Parathyroid adenoma (tissue), 2 donors: ENCODE measurements at regions not wholly inside any gene's neighbourhood (a gene's known extent, or its start where the extent isn't known, plus 50 kb on each side); places are given as distances from the start of the nearest gene placed in this dataset.

ENCODE experiments used
- H2AFZ ChIP-seq: fragments of 300-600 bp; sonication (generic); one replicate; pipeline ENCODE4 v1.7.0; 2017; ENCODE audit warnings: antibody characterized with exemption, mild to moderate bottlenecking
- H3K27ac ChIP-seq: fragments of 300-600 bp; sonication (generic); one replicate; pipeline ENCODE4 v1.7.0; 2017
- H3K27me3 ChIP-seq: fragments of 300-600 bp; sonication (generic); one replicate; pipeline ENCODE4 v1.7.0; 2017; ENCODE audit warnings: low read length; ENCODE audit not compliant: control insufficient read depth, insufficient read depth
- H3K36me3 ChIP-seq: fragments of 300-600 bp; sonication (generic); one replicate; pipeline ENCODE4 v1.7.0; 2017; ENCODE audit warnings: low read length; ENCODE audit not compliant: control insufficient read depth, insufficient read depth
- H3K4me1 ChIP-seq: fragments of 300-600 bp; sonication (generic); one replicate; pipeline ENCODE4 v1.7.0; 2017; ENCODE audit warnings: control low read depth
- H3K4me2 ChIP-seq: fragments of 300-600 bp; sonication (generic); one replicate; pipeline ENCODE4 v1.7.0; 2017; ENCODE audit warnings: low read length
- H3K4me3 ChIP-seq: fragments of 300-600 bp; sonication (generic); one replicate; pipeline ENCODE4 v1.7.0; 2017; ENCODE audit warnings: low read depth, low read length
- H3K79me2 ChIP-seq: fragments of 300-600 bp; sonication (generic); one replicate; pipeline ENCODE4 v1.7.0; 2017; ENCODE audit warnings: control low read depth
- H3K9ac ChIP-seq: fragments of 300-600 bp; sonication (generic); one replicate; pipeline ENCODE4 v1.7.0; 2017; ENCODE audit warnings: mild to moderate bottlenecking
- H3K9me3 ChIP-seq: fragments of 300-600 bp; sonication (generic); one replicate; pipeline ENCODE4 v1.7.0; 2017; ENCODE audit warnings: low read length; ENCODE audit not compliant: control insufficient read depth
- TF ChIP-seq, protein P1 (sequence below): fragments of 300-600 bp; sonication (generic); IDR thresholded peaks from one replicate; pipeline ENCODE4 v1.7.0; 2017; ENCODE audit warnings: antibody characterized with exemption, mild to moderate bottlenecking
- donor health status: primary hyperparathyroidism.

DNA sequence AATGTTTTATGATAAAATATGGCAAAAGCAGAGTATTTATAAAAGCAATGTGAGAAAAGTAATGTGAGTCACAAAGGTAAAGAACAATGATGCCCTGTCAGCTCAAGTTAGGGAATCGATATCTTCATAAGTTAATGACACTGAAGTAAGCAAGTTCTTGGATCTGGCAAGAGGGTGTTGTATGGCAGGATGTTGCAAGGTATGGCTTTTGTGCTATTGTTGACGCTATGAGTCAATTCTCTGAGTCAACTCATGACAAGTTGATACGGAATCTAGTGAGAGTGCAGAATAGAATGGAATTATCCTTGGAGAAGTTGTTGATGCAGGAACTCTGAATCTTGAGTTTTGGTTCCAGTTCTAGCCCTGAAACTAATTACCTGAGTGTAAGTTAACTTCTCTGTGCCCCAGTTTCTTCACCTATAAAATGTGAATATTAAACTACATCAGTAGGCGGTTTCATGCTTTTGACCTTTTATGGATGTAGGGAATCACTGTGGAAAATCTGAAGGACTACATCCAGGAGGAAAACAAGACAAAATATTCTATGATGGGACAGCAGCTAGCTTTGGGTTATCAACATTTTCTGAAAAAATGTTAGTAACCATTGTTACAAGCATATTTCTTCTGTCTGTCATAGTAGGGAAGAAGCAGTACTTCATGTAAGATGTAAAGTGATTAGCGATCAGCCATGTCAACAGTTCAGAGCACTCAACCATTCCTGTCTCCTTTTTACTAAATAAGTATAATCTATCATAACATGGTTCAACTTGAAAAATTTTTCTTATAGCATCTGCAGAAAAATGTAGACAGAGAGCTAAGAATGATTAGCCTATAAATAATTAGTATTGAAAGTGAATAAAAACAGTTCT is 96.9 kb downstream of the ATP6V1G3 start:
- H2AFZ ChIP-seq: no peak overlapping the region

DNA sequence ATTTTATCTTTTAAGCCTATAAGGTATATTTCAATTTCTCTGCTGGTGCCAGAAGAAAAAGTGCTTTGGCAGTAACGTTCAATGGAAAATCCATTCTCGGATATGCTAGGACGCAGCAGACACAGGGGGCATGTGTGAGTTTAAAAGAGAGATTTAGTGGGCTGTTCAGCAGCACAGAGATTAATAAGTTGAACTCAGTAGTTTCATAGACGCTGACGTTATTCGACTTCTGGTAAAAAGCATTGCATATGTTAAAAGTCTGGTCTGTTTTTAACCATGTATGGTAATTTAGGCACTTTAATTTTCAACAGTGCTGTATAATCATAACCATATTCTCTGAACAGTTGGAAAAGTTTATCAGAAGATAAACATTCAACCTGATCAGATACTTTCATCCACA is 99.6 kb downstream of the ATP6V1G3 start:
- Histone ChIP-seq H3K36me3 (no peaks in the 10 kb centered on the region), H3K4me1 (no peaks in the 10 kb centered on the region), H3K27ac (no peak overlapping the region), H3K4me2 (no peak overlapping the region), H3K27me3 (no peaks in the 10 kb centered on the region), H3K79me2 (no peaks in the 10 kb centered on the region), H3K9me3 (no peaks in the 10 kb centered on the region), H3K4me3 (no peak overlapping the region), H2AFZ (no peak overlapping the region), H3K9ac (no peak overlapping the region)
- TF ChIP-seq, protein P1, sequence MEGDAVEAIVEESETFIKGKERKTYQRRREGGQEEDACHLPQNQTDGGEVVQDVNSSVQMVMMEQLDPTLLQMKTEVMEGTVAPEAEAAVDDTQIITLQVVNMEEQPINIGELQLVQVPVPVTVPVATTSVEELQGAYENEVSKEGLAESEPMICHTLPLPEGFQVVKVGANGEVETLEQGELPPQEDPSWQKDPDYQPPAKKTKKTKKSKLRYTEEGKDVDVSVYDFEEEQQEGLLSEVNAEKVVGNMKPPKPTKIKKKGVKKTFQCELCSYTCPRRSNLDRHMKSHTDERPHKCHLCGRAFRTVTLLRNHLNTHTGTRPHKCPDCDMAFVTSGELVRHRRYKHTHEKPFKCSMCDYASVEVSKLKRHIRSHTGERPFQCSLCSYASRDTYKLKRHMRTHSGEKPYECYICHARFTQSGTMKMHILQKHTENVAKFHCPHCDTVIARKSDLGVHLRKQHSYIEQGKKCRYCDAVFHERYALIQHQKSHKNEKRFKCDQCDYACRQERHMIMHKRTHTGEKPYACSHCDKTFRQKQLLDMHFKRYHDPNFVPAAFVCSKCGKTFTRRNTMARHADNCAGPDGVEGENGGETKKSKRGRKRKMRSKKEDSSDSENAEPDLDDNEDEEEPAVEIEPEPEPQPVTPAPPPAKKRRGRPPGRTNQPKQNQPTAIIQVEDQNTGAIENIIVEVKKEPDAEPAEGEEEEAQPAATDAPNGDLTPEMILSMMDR: no peak

More for the DNA sequence above, 96.9 kb downstream of the ATP6V1G3 start:
- Histone ChIP-seq H3K9ac (no peak overlapping the region), H3K27me3 (no peaks in the 10 kb centered on the region), H3K4me3 (no peak overlapping the region), H3K36me3 (no peaks in the 10 kb centered on the region), H3K4me2 (no peak overlapping the region), H3K9me3 (no peaks in the 10 kb centered on the region), H3K27ac (no peak overlapping the region), H3K4me1 (no peaks in the 10 kb centered on the region), H3K79me2 (no peaks in the 10 kb centered on the region)
- TF ChIP-seq, protein P1: no peak

DNA sequence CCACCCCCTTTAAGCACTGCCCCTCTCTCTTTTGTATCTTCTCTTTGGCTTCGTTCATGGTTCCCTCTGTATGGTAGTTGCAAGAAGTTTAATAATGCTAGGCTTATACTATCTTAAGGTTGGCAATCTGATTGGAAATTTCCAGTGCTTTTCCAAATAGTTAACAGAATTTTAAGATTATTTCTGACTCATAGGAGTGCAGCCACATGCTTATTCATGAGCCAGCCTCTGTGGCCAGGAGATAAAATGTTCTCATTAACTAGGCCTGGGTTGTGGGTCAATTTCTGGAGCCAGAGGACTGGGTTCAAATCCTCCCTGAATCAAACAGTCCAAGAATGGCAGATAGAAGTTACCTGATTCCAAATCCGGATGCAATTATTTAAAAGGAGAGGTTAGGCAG is 103.1 kb downstream of the ATP6V1G3 start:
- no peak overlapping the region for H3K9ac ChIP-seq
- TF ChIP-seq, protein P1: no peak
- no peak overlapping the region for H3K4me2 ChIP-seq
- H3K4me1 ChIP-seq: no peaks in the 10 kb centered on the region
- H3K27ac ChIP-seq: no peak overlapping the region
- H3K9me3 ChIP-seq: peaks cover 6% of the 10 kb centered on the region
- H3K79me2 ChIP-seq: no peaks in the 10 kb centered on the region
- no peak overlapping the region for H3K4me3 ChIP-seq
- no peaks in the 10 kb centered on the region for H3K27me3 ChIP-seq
- no peaks in the 10 kb centered on the region for H3K36me3 ChIP-seq
- H2AFZ ChIP-seq: no peak overlapping the region

DNA sequence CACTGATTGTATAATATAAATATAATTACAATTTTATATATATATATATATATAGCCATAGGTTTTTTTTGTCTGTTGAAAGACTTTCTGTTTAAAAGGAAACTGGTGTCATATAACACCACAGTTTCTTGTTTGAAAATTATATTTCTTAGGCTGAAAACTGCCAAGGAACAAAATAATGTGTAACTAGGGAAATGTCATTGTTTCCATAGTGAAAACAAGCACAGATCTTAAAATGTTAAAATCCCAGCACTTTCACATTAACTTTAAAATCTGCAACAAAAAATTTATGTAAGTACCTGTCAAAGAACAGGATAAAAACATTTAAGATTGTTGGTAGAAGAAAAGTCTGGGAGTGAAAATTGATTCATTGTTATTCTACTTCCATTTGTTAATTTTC is 104.2 kb downstream of the ATP6V1G3 start:
- H3K79me2 ChIP-seq: no peaks in the 10 kb centered on the region
- H3K4me1 ChIP-seq: no peaks in the 10 kb centered on the region
- no peaks in the 10 kb centered on the region for H3K27me3 ChIP-seq
- H3K9ac ChIP-seq: no peak overlapping the region
- TF ChIP-seq, protein P1: no peak
- no peak overlapping the region for H3K4me3 ChIP-seq
- H3K27ac ChIP-seq: no peak overlapping the region
- peaks cover 7% of the 10 kb centered on the region for H3K9me3 ChIP-seq
- H2AFZ ChIP-seq: no peak overlapping the region
- no peak overlapping the region for H3K4me2 ChIP-seq
- H3K36me3 ChIP-seq: no peaks in the 10 kb centered on the region

DNA sequence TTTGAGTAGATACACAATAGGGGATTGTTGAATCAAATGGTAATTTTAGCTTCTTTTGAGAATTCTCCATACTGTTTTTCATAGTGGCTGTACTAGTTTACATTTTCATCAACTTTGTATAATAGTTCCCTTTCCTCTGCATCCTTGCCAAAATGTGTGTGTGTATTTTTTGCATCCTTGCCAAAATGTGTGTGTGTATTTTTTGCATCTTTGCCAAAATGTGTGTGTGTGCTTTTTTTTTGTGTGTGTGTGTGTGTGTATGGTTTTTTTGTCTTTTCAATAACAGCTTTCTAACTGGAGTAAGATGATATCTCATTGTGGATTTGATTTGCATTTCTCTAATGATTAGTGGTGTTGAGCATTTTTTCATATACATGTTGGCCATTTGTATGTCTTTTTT is 105.4 kb downstream of the ATP6V1G3 start:
- Histone ChIP-seq H2AFZ (no peak overlapping the region), H3K4me1 (no peaks in the 10 kb centered on the region), H3K79me2 (no peaks in the 10 kb centered on the region), H3K9ac (no peak overlapping the region), H3K27me3 (no peaks in the 10 kb centered on the region), H3K9me3 (peaks cover 7% of the 10 kb centered on the region), H3K4me2 (no peak overlapping the region), H3K4me3 (no peak overlapping the region), H3K27ac (no peak overlapping the region), H3K36me3 (no peaks in the 10 kb centered on the region)
- TF ChIP-seq, protein P1: no peak
